ENCODE measurements at regions not wholly inside any gene's neighbourhood (a gene's known extent, or its start where the extent isn't known, plus 50 kb on each side); places are given as distances from the start of the nearest gene placed in this dataset.

- Histone ChIP-seq H3K4me3 (no peak overlapping the region), H3K9me3 (replicated peaks in 1 of 3) (no peaks in the 10 kb centered on the region), H3K4me1 (replicated peaks in 1 of 2) (no peaks in the 10 kb centered on the region), H3K27ac (no peak overlapping the region), H3K27me3 (no peaks in the 10 kb centered on the region), H3K36me3 (replicated peaks in 1 of 2) (no peaks in the 10 kb centered on the region)
- DNase-seq = no peak
- intact Hi-C loops (cut with DNase I) = no loop called here
- no peak for TF ChIP-seq POLR2A (IDR thresholded peaks at IDR 0.05)
- TF ChIP-seq CTCF (IDR thresholded peaks at IDR 0.05) = no peak
- WGBS, 4 donors = 75 to 84% (median 83%) methylated on average over 2 of the region's 2 CpGs
Observed at GRCh38 chr13:56850852-56851251, 289.9 kb upstream of the PRR20A start.

- intact Hi-C loops (cut with DNase I) = no loop called here
- Histone ChIP-seq H3K27ac (no peak overlapping the region), H3K36me3 (replicated peaks in 1 of 2) (no peaks in the 10 kb centered on the region), H3K4me1 (replicated peaks in 1 of 2) (no peaks in the 10 kb centered on the region), H3K27me3 (no peaks in the 10 kb centered on the region), H3K4me3 (no peak overlapping the region), H3K9me3 (replicated peaks in 1 of 3) (no peaks in the 10 kb centered on the region)
- DNase-seq = no peak
- 44 to 64% (median 56%) methylated on average over 2 of the region's 2 CpGs for WGBS, 4 donors
- TF ChIP-seq CTCF (IDR thresholded peaks at IDR 0.05) = no peak
- no peak for TF ChIP-seq POLR2A (IDR thresholded peaks at IDR 0.05)
Observed at GRCh38 chr13:56861476-56861875, 279.2 kb upstream of the PRR20A start.

- intact Hi-C loops (cut with DNase I) = no loop called here
- WGBS, 4 donors = 28 to 36% (median 33%) methylated on average over 2 of the region's 2 CpGs
- TF ChIP-seq CTCF (IDR thresholded peaks at IDR 0.05) (no peak), POLR2A (IDR thresholded peaks at IDR 0.05) (no peak)
Observed at GRCh38 chr13:56864451-56864850, 276.3 kb upstream of the PRR20A start.

GRCh38 chr13:56865416-56865815, 275.3 kb upstream of the PRR20A start:
- Histone ChIP-seq H3K36me3 (replicated peaks in 1 of 2) (no peaks in the 10 kb centered on the region), H3K27me3 (no peaks in the 10 kb centered on the region), H3K4me1 (replicated peaks in 1 of 2) (no peaks in the 10 kb centered on the region), H3K4me3 (no peak overlapping the region), H3K27ac (no peak overlapping the region), H3K9me3 (replicated peaks in 1 of 3) (no peaks in the 10 kb centered on the region)
- DNase-seq = no peak
- 24 to 44% (median 36%) methylated on average over 1 of the region's 1 CpG for WGBS, 4 donors
- intact Hi-C loops (cut with DNase I) = no loop called here
- TF ChIP-seq CTCF (IDR thresholded peaks at IDR 0.05) (no peak), POLR2A (IDR thresholded peaks at IDR 0.05) (no peak)

More at GRCh38 chr13:56864451-56864850, 276.3 kb upstream of the PRR20A start:
- Histone ChIP-seq H3K4me3 (no peak overlapping the region), H3K36me3 (replicated peaks in 1 of 2) (no peaks in the 10 kb centered on the region), H3K27ac (no peak overlapping the region), H3K4me1 (replicated peaks in 1 of 2) (no peaks in the 10 kb centered on the region), H3K9me3 (replicated peaks in 1 of 3) (no peaks in the 10 kb centered on the region), H3K27me3 (no peaks in the 10 kb centered on the region)
- no peak for DNase-seq
